A549 (cell line): ENCODE measurements at regions not wholly inside any gene's neighbourhood (a gene's known extent, or its start where the extent isn't known, plus 50 kb on each side); places are given as distances from the start of the nearest gene placed in this dataset.

ENCODE experiments used
- ATAC-seq, 2 experiments: fragments of 200-7000 bp in 1 of 2; fragments of >200 bp in 1 of 2; cut with Nextera tagmentation in 1 of 2; cut with Tn5 transposase in 1 of 2; 3 replicates each; pipeline versions ENCODE4 v1.8.0 to v1.9.1; 2018 to 2020; ENCODE audit warnings: mild to moderate bottlenecking in 1 of 2, moderate library complexity in 1 of 2
- CTCF ChIA-PET: fragments of 300-600 bp; sonication (Branson Sonifier 250); formaldehyde crosslinking; extraction: SDS; loops from one replicate; lab custom pipeline; 2021; ENCODE audit warnings: antibody characterized with exemption, inconsistent platforms; lab: Yijun Ruan, JAX
- POLR2A ChIA-PET: fragments of 350-600 bp; formaldehyde crosslinking; extraction: SDS; loops from one replicate; lab custom pipeline; 2021; ENCODE audit warnings: antibody characterized with exemption, inconsistent platforms; lab: Yijun Ruan, JAX
- DNase-seq, 2 experiments: peaks; one replicate each; pipeline versions ENCODE4 v3.0.0 to v3.0.0-alpha.2; 2011 to 2016; ENCODE audit warnings: low read depth in 1 of 2, low spot score in 1 of 2
- FAIRE-seq: peaks from 2 replicates; lab custom pipeline; 2011; peaks lifted over from hg19 to GRCh38; lab: Jason Lieb, UNC
- H3K27ac ChIP-seq, 2 experiments: fragments of >200 bp; sonication (Bioruptor Twin); formaldehyde crosslinking; 3 replicates each; pipeline ENCODE4 v1.5.1; 2016 to 2017
- H3K4me1 ChIP-seq: fragments of >200 bp; sonication (Bioruptor Twin); formaldehyde crosslinking; 3 replicates; pipeline ENCODE4 v1.6.1; 2016
- H3K4me2 ChIP-seq: fragments of >200 bp; sonication (Bioruptor Twin); formaldehyde crosslinking; 3 replicates; pipeline ENCODE4 v1.6.1; 2016
- H3K4me3 ChIP-seq: fragments of >200 bp; sonication (Bioruptor Twin); formaldehyde crosslinking; 3 replicates; pipeline ENCODE4 v1.5.1; 2016
- H3K9me3 ChIP-seq: fragments of >200 bp; sonication (Bioruptor Twin); formaldehyde crosslinking; 3 replicates; pipeline ENCODE4 v1.6.1; 2016
- BCL3 ChIP-seq: fragments of >200 bp; sonication (Bioruptor Twin); formaldehyde crosslinking; IDR thresholded peaks from 3 replicates; pipeline ENCODE4 v1.6.1; 2016
- BHLHE40 ChIP-seq: IDR thresholded peaks from 2 replicates; pipeline ENCODE4 v1.6.1; 2012; ENCODE audit warnings: low read depth, low read length, inconsistent platforms
- CBX2 ChIP-seq: fragments of 200-600 bp; sonication (generic); IDR thresholded peaks from 2 replicates; pipeline ENCODE4 v1.6.1; 2016; ENCODE audit warnings: low read depth, mild to moderate bottlenecking, borderline replicate concordance
- EHF ChIP-seq: fragments of 250-450 bp; sonication (Bioruptor Pico); IDR thresholded peaks from 2 replicates; pipeline ENCODE4 v1.5.0; 2020; ENCODE audit warnings: mild to moderate bottlenecking
- ELK1 ChIP-seq: fragments of 150-350 bp; IDR thresholded peaks from 2 replicates; pipeline ENCODE4 v1.6.1; 2014; ENCODE audit warnings: low read depth, mild to moderate bottlenecking, low read length
- EP300 ChIP-seq, 2 experiments: fragments of >200 bp; sonication (Bioruptor Twin); formaldehyde crosslinking; IDR thresholded peaks; 2 replicates in 1 of 2; 3 replicates in 1 of 2; pipeline ENCODE4 v1.6.1; 2016 to 2017
- ESRRA ChIP-seq: fragments of 150-350 bp; IDR thresholded peaks from 2 replicates; pipeline ENCODE4 v1.6.1; 2014; ENCODE audit warnings: mild to moderate bottlenecking, low read length, borderline replicate concordance
- FOSL2 ChIP-seq, 2 experiments: fragments of 450-650 bp in 1 of 2; fragments of >200 bp in 1 of 2; sonication (Bioruptor Twin) in 1 of 2; formaldehyde crosslinking; IDR thresholded peaks; 2 replicates each; pipeline versions ENCODE4 v1.5.0 to v1.6.1; 2016 to 2020; ENCODE audit warnings: mild to moderate bottlenecking in 1 of 2, moderate library complexity in 1 of 2
- HEYL ChIP-seq: fragments of 250-450 bp; sonication (Bioruptor Pico); IDR thresholded peaks from 2 replicates; pipeline ENCODE4 v1.8.0; 2021; ENCODE audit warnings: mild to moderate bottlenecking, moderate library complexity
- HMGXB4 ChIP-seq: fragments of 250-450 bp; sonication (Bioruptor Pico); IDR thresholded peaks from 2 replicates; pipeline ENCODE4 v1.5.0; 2021; ENCODE audit warnings: mild to moderate bottlenecking, moderate library complexity, borderline replicate concordance
- HOXB5 ChIP-seq: fragments of 250-450 bp; sonication (Bioruptor Pico); IDR thresholded peaks from 2 replicates; pipeline ENCODE4 v1.5.0; 2020; ENCODE audit warnings: mild to moderate bottlenecking, moderate library complexity
- JUNB ChIP-seq: fragments of >200 bp; sonication (Bioruptor Twin); formaldehyde crosslinking; IDR thresholded peaks from 2 replicates; pipeline ENCODE4 v1.6.1; 2016
- KDM1A ChIP-seq: fragments of 200-600 bp; sonication (generic); IDR thresholded peaks from 2 replicates; pipeline ENCODE4 v1.6.1; 2016; ENCODE audit warnings: low read depth, mild to moderate bottlenecking
- KDM5A ChIP-seq: fragments of 200-600 bp; sonication (generic); IDR thresholded peaks from 2 replicates; pipeline ENCODE4 v1.6.1; 2016; ENCODE audit warnings: antibody characterized with exemption, mild to moderate bottlenecking
- MAFK ChIP-seq: fragments of 450-650 bp; IDR thresholded peaks from 2 replicates; pipeline ENCODE4 v1.6.1; 2014; ENCODE audit not compliant: partially characterized antibody
- MAX ChIP-seq: IDR thresholded peaks from 2 replicates; pipeline ENCODE4 v1.6.1; 2012
- MAZ ChIP-seq: fragments of 150-350 bp; IDR thresholded peaks from 2 replicates; pipeline ENCODE4 v1.6.1; 2014; ENCODE audit warnings: antibody characterized with exemption, low read depth, low read length, borderline replicate concordance
- NR3C1 ChIP-seq: fragments of >200 bp; sonication (Bioruptor Twin); formaldehyde crosslinking; IDR thresholded peaks from 3 replicates; pipeline ENCODE4 v1.6.1; 2017
- PHF8 ChIP-seq: fragments of 200-600 bp; sonication (generic); IDR thresholded peaks from 2 replicates; pipeline ENCODE4 v1.6.1; 2016; ENCODE audit warnings: low read depth, mild to moderate bottlenecking, antibody characterized with exemption, moderate library complexity, borderline replicate concordance
- POLR2A ChIP-seq: IDR thresholded peaks from 2 replicates; pipeline ENCODE4 v1.6.1; 2012; ENCODE audit warnings: mild to moderate bottlenecking, low read length
- RARB ChIP-seq: fragments of 250-450 bp; sonication (Bioruptor Pico); IDR thresholded peaks from 2 replicates; pipeline ENCODE4 v1.8.0; 2021; ENCODE audit warnings: mild to moderate bottlenecking, moderate library complexity
- REST ChIP-seq: fragments of 200-600 bp; sonication (generic); IDR thresholded peaks from 2 replicates; pipeline ENCODE4 v1.6.1; 2016; ENCODE audit warnings: antibody characterized with exemption, mild to moderate bottlenecking, moderate library complexity
- RNF2 ChIP-seq: fragments of 200-600 bp; sonication (generic); IDR thresholded peaks from 2 replicates; pipeline ENCODE4 v1.6.1; 2016; ENCODE audit warnings: low read depth, mild to moderate bottlenecking, antibody characterized with exemption, moderate library complexity, borderline replicate concordance
- SMC3 ChIP-seq: fragments of >200 bp; sonication (Bioruptor Twin); formaldehyde crosslinking; IDR thresholded peaks from 3 replicates; pipeline ENCODE4 v1.6.1; 2018; ENCODE audit warnings: inconsistent platforms
- SREBF2 ChIP-seq: fragments of 450-650 bp; IDR thresholded peaks from 2 replicates; pipeline ENCODE4 v1.6.1; 2014; ENCODE audit warnings: mild to moderate bottlenecking, moderate library complexity
- TFCP2L1 ChIP-seq: fragments of 250-450 bp; sonication (Bioruptor Pico); IDR thresholded peaks from 2 replicates; pipeline ENCODE4 v1.5.0; 2021; ENCODE audit warnings: mild to moderate bottlenecking
- USF2 ChIP-seq: fragments of 450-650 bp; IDR thresholded peaks from 2 replicates; pipeline ENCODE4 v1.6.1; 2014; ENCODE audit warnings: antibody characterized with exemption
- ZFP36 ChIP-seq: fragments of 450-650 bp; IDR thresholded peaks from 2 replicates; pipeline ENCODE4 v1.6.1; 2014; ENCODE audit warnings: borderline replicate concordance; ENCODE audit not compliant: partially characterized antibody
- WGBS: methylation state at CpG from one replicate; pipeline ENCODE4 v1.1.6; 2017; ENCODE audit errors: missing lambda C conversion rate; 5-methylcytosine and 5-hydroxymethylcytosine counted together

GRCh38 chr15:77719450-77719849 is 86.7 kb upstream of the LINGO1 start:
- ATAC-seq (no peak), FAIRE-seq (no peak), DNase-seq (no peak)
- WGBS, result 54% methylated on average over 11 of the region's 11 CpGs
- TF ChIP-seq KDM5A (no peak), BHLHE40 (no peak), HEYL (CRISPR knock-in tag) (no peak), TFCP2L1 (CRISPR knock-in tag) (no peak), HOXB5 (CRISPR knock-in tag) (no peak), CBX2 (no peak), KDM1A (no peak), NR3C1 (no peak), BCL3 (no peak), ELK1 (no peak), JUNB (no peak), REST (no peak)
- Histone ChIP-seq H3K4me3 (no peak overlapping the region), H3K27ac (no peak overlapping the region), H3K4me1 (no peaks in the 10 kb centered on the region), H3K9me3 (no peaks in the 10 kb centered on the region), H3K4me2 (no peak overlapping the region)
- ChIA-PET POLR2A (no interaction called here), CTCF (interaction anchor here (1.5 kb wide), 1 partner anchor 12 kb away, joined by 4 read pairs; no protein-coding TSS in a partner anchor)

GRCh38 chr15:77717333-77717990 is 84.8 kb upstream of the LINGO1 start:
- no peak for DNase-seq
- POLR2A ChIA-PET, result no interaction called here
- TF ChIP-seq SREBF2 (no peak), KDM1A (no peak), MAX (no peak), EP300 (IDR thresholded peaks at IDR 0.05) (no peak), EHF (CRISPR knock-in tag) (no peak), HOXB5 (CRISPR knock-in tag) (no peak), PHF8 (no peak), HMGXB4 (CRISPR knock-in tag) (no peak), POLR2A (no peak), MAFK (no peak), ZFP36 (no peak), CBX2 (no peak), USF2 (no peak), MAZ (no peak), FOSL2 (IDR thresholded peaks at IDR 0.05) (no peak), FOSL2 (CRISPR knock-in tag; IDR thresholded peaks at IDR 0.05) (no peak), RARB (CRISPR knock-in tag) (no peak), SMC3 (no peak), RNF2 (no peak), ESRRA (no peak)

More at GRCh38 chr15:77717333-77717990, 84.8 kb upstream of the LINGO1 start:
- WGBS, result 57% methylated on average over 14 of the region's 14 CpGs
- H3K4me3 ChIP-seq, result no peak overlapping the region
- no peaks in the 10 kb centered on the region for H3K9me3 ChIP-seq
- FAIRE-seq, result no peak
- H3K27ac ChIP-seq, result no peak overlapping the region
- peak in 1 of 2 experiments; percentile 23; a peak in 3 of 6 replicates for ATAC-seq
- CTCF ChIA-PET, result interaction anchor here (1.0 to 1.7 kb wide), 5 partner anchors 8 to 104 kb away, joined by 3 to 5 read pairs (median 3); no protein-coding TSS in a partner anchor
- no peaks in the 10 kb centered on the region for H3K4me1 ChIP-seq
- no peak overlapping the region for H3K4me2 ChIP-seq
